Central memory CD8-positive, alpha-beta T cell (primary cell): ENCODE measurements at regions not wholly inside any gene's neighbourhood (a gene's known extent, or its start where the extent isn't known, plus 50 kb on each side); places are given as distances from the start of the nearest gene placed in this dataset.

Source experiments
- ATAC-seq: fragments of 150-1000 bp; cut with Tn5 transposase; replicated peaks from 2 replicates; pipeline ENCODE4 v1.10.0; 2022; ENCODE audit warnings: mild to moderate bottlenecking, moderate FRiP score, moderate number of reproducible peaks; ENCODE audit not compliant: poor library complexity, severe bottlenecking; ENCODE audit errors: extremely low read depth
- DNase-seq, 2 donors: peaks; one replicate each; pipeline ENCODE4 v3.0.0; 2021; ENCODE audit warnings: low spot score in 2 of 2
- H3K27ac Mint-ChIP-seq: one replicate; pipeline ENCODE4 v1.8.0; 2022; ENCODE audit warnings: low read depth, mild to moderate bottlenecking, moderate library complexity, mixed read lengths
- H3K27me3 Mint-ChIP-seq: one replicate; pipeline ENCODE4 v1.8.0; 2022; ENCODE audit warnings: mixed read lengths
- H3K36me3 Mint-ChIP-seq: one replicate; pipeline ENCODE4 v1.8.0; 2022; ENCODE audit warnings: mild to moderate bottlenecking, moderate library complexity, mixed read lengths; ENCODE audit not compliant: insufficient read depth
- H3K4me1 Mint-ChIP-seq: one replicate; pipeline ENCODE4 v1.8.0; 2022; ENCODE audit warnings: mixed read lengths
- H3K4me3 Mint-ChIP-seq: one replicate; pipeline ENCODE4 v1.8.0; 2022; ENCODE audit warnings: mild to moderate bottlenecking, moderate library complexity, mixed read lengths
- H3K9me3 Mint-ChIP-seq: one replicate; pipeline ENCODE4 v1.8.0; 2022; ENCODE audit warnings: mixed read lengths

DNA sequence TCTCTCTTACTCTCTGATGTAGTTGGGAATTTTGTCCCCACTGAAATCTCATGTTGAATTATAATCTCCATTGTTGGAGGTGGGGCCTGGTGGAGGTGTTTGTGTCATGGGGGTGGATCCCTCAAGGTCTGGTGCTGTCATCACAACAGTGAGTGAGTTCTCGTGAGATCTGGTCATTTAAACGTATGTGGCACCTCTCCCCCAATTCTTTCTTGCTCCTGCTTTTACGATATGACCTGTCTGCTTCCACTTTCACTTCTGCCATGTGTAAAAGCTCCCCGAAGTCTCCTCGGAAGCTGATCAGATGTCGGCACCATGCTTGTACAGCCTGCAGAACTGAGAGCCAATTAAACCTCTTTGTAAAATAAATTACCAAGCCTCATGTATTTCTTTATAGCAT lies 337.8 kb upstream of the CDH2 start:
- Mint-ChIP-seq H3K4me3 (no peak overlapping the region), H3K27ac (no peak overlapping the region), H3K27me3 (no peaks in the 10 kb centered on the region), H3K36me3 (no peaks in the 10 kb centered on the region), H3K9me3 (peaks cover 24% of the 10 kb centered on the region), H3K4me1 (no peaks in the 10 kb centered on the region)
- DNase-seq (no peak), ATAC-seq (no peak)

DNA sequence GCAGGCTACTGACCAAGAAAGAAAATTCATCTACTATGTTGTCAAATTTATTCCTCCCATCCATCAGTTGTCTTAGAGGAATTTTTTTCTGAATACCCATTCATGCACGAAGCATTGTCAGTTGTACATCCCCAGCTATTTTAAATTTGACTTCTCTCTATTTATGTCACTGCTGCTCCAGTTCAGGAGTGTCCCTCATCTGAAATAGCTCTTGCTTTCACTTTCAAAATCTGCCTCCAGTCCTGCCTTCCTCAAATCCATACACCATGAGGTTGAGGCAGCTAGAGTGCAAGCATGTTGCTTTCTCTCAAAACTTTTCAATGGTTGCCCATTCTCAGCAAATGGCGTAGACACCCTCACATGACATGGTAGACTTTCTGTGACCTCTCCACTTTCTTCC lies 335.4 kb upstream of the CDH2 start:
- ATAC-seq: no peak
- no peaks in the 10 kb centered on the region for H3K36me3 Mint-ChIP-seq
- no peaks in the 10 kb centered on the region for H3K4me1 Mint-ChIP-seq
- no peaks in the 10 kb centered on the region for H3K27me3 Mint-ChIP-seq
- DNase-seq: no peak
- no peak overlapping the region for H3K27ac Mint-ChIP-seq
- H3K9me3 Mint-ChIP-seq: peaks cover 20% of the 10 kb centered on the region
- no peak overlapping the region for H3K4me3 Mint-ChIP-seq

DNA sequence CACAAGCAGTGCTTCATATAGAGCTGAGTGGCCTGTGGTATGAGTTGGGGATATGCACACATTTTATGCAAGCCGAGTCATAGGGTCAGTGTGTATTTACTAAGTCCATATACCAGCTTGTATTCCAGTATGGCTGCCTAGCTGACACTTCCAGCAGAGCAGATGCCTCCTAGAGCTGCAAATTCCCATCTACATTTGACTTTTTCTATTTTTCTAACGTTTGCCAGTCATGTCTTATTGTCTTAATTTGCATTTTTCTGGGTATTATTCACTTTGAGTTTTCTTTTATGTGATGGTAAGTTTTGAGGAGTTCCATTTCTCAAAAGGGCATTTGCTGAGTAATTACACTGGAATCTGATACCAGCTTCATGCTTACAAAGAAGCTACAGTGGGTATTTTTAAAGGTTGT lies 334.5 kb upstream of the CDH2 start:
- H3K4me3 Mint-ChIP-seq: no peak overlapping the region
- H3K9me3 Mint-ChIP-seq: peaks cover 20% of the 10 kb centered on the region
- H3K27me3 Mint-ChIP-seq: no peaks in the 10 kb centered on the region
- H3K27ac Mint-ChIP-seq: no peak overlapping the region
- no peaks in the 10 kb centered on the region for H3K4me1 Mint-ChIP-seq
- ATAC-seq: no peak
- H3K36me3 Mint-ChIP-seq: no peaks in the 10 kb centered on the region
- no peak for DNase-seq

DNA sequence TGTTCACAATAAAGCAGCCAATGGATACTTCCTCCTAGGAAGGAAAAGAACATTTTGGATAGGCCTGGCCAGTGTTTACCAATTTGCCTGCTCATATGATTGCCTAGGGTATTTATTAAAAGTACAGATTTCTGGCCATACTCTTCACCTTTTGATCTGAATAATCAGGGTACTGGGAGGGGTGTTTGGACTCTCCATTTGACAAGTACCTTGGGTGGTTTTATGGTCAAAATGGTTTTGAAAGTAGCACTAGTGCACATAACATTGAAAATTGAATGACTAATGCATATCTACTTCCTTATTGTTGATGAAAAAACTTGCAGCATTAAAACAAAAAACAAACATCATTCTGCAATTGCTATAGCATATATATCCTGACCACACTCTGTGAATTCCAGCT lies 333.3 kb upstream of the CDH2 start:
- ATAC-seq (no peak), DNase-seq (no peak)
- H3K27me3 Mint-ChIP-seq: no peaks in the 10 kb centered on the region
- peaks cover 20% of the 10 kb centered on the region for H3K9me3 Mint-ChIP-seq
- H3K4me1 Mint-ChIP-seq: no peaks in the 10 kb centered on the region
- H3K36me3 Mint-ChIP-seq: no peaks in the 10 kb centered on the region
- no peak overlapping the region for H3K4me3 Mint-ChIP-seq
- H3K27ac Mint-ChIP-seq: no peak overlapping the region

DNA sequence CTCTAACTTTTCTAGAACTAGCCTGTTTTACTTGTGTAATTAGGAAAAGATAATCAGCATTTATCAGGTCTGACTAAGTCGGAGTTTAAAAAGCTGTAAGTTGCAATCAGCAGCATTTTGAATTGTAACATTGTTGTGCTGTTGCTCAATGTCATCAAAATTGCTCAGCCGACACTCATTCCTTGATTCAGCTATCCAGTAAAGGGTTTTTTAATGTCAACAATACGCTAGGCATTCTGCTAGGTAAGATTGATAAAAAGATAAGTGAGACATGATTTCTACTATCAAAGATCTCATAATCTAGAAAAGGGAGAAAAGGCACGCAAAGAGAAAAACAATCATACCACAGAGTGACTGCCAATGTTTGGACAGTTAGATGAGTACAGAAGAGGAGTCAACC lies 327.1 kb upstream of the CDH2 start:
- Mint-ChIP-seq H3K4me1 (no peaks in the 10 kb centered on the region), H3K36me3 (no peaks in the 10 kb centered on the region), H3K27ac (no peak overlapping the region), H3K27me3 (no peaks in the 10 kb centered on the region), H3K4me3 (no peak overlapping the region), H3K9me3 (peaks cover 4% of the 10 kb centered on the region)
- DNase-seq (no peak), ATAC-seq (no peak)

DNA sequence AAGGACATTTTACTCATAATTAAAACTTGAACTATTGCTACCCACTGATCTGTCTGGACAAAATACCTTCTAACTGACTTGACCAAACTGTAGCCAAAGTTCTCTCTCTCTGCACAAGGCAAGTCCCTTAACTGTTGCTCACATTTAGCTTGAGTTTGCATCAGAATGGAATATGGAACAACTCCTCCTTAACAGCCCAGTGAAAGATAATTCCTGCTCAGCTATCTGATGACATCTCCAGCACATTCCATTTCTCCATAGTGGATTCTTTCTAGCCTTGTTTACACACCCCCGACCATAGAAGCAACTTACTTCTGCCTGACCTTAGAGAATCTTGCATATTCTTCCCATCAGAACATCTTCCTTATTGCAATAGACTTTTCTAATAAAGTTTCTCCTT lies 317.2 kb upstream of the CDH2 start:
- Mint-ChIP-seq H3K36me3 (no peaks in the 10 kb centered on the region), H3K4me1 (no peaks in the 10 kb centered on the region), H3K27ac (no peak overlapping the region), H3K27me3 (no peaks in the 10 kb centered on the region), H3K4me3 (no peak overlapping the region), H3K9me3 (peaks cover 5% of the 10 kb centered on the region)
- ATAC-seq: no peak
- no peak for DNase-seq

DNA sequence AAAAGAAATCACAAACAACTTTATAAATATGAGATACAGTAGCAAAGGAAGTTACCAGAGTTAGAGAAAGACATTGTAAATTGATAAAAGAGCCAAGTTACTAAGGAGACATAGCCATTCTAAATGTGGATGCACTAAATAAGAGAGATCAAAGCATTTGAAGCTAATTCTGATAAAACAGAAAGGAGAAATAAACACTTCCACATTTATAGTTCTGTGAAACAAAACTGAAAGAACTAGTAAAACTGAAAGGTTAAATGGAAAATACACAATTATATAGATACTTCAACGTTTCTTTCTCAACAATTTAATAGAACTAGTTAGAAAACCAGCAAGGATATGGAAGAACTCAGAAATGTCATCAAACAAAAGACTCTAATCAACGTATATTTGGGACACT lies 309.0 kb upstream of the CDH2 start:
- Mint-ChIP-seq H3K4me1 (peaks cover 8% of the 10 kb centered on the region), H3K9me3 (peaks cover 13% of the 10 kb centered on the region), H3K4me3 (no peak overlapping the region), H3K27me3 (no peaks in the 10 kb centered on the region), H3K36me3 (no peaks in the 10 kb centered on the region), H3K27ac (no peak overlapping the region)
- no peak for DNase-seq
- ATAC-seq: no peak

DNA sequence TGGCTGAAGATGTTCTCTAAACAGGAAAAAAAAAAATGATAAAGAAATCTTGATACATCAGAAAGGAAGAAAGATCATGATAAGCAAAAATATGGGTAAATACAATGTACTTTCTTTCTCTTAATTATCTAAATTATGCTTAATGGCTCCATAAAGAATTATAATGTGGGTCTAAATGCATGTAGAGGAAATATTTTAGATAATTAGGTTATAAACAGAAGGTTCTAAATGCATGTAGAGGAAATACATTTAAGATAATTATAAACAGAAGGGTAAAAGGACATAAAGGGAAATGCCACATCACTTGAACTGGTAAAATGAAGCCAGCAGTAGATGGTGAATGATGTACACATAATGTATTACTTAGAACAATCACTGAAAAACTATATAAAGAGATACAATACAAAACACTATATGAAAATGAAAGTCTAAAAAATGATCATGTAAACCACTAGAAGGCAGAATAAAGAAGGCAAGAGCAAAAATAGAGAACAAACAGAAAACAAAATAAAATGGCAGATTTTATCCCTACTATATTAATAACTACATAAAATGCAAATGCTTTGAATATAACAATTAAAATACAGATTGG lies 308.4 kb upstream of the CDH2 start:
- no peak for ATAC-seq
- Mint-ChIP-seq H3K4me1 (peaks cover 8% of the 10 kb centered on the region), H3K27me3 (no peaks in the 10 kb centered on the region), H3K27ac (no peak overlapping the region), H3K9me3 (peaks cover 14% of the 10 kb centered on the region), H3K36me3 (no peaks in the 10 kb centered on the region), H3K4me3 (no peak overlapping the region)
- no peak for DNase-seq

DNA sequence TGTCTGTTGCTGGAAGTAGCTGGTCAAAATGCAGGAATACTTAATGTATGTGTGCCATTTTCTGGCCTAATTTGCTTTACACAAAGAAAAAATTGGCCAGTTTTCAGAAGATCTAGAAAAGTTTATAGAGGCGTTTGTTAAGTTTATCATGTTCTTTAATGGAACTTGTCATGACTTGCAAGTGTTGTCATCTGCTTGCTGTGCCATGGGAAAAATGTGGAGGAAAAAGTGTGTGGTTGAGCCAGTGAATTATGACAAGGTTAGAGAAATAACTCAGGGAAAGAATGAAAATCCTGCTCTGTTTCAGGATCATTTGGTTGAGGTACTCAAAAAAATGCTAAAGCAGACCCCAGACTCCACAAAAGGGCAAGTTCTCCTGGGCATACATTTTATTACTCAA lies 301.6 kb upstream of the CDH2 start:
- Mint-ChIP-seq H3K9me3 (peaks cover 14% of the 10 kb centered on the region), H3K4me1 (no peaks in the 10 kb centered on the region), H3K4me3 (no peak overlapping the region), H3K36me3 (no peaks in the 10 kb centered on the region), H3K27ac (no peak overlapping the region), H3K27me3 (no peaks in the 10 kb centered on the region)
- ATAC-seq: no peak
- no peak for DNase-seq

DNA sequence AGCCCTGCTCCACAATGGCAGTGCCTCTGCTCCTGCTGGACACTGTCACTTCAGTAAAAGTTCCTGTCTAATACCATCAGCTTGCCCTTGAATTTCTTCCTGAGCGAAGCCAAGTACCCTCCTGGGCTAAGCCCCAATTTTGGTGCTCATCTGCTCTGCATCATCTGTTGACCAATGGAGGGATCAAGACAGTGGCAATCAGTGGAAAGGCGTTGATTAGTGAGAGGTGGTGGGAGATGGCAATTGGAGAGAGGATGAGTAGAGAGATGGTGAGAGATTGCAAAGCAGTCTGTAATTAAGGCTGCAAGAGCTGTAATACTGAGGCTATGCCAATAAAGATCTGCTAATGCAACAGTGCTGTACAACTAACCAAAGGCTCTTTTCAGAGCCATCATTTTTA lies 299.4 kb upstream of the CDH2 start:
- Mint-ChIP-seq H3K4me3 (no peak overlapping the region), H3K9me3 (peaks cover 8% of the 10 kb centered on the region), H3K27me3 (no peaks in the 10 kb centered on the region), H3K36me3 (no peaks in the 10 kb centered on the region), H3K27ac (no peak overlapping the region), H3K4me1 (no peaks in the 10 kb centered on the region)
- no peak for DNase-seq
- no peak for ATAC-seq

DNA sequence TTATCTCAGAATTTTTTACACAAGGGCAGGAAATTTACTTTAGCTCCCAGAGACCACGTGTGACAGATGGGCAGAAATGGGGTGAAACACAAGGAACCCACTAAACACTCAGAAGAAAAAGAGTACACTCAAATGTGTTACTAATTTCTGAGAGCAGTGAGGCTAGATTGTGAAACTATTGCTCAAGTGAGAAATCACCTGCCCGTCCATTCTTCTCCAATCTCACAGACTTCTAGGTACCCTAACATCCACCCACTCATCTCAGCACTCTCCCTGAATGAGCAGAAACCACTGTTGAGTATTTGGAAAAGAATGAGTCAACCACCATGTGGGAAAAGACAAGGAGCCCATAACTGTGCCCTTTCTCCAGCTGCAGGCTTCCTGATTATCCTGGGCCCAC lies 293.0 kb upstream of the CDH2 start:
- Mint-ChIP-seq H3K4me3 (no peak overlapping the region), H3K9me3 (peaks cover 11% of the 10 kb centered on the region), H3K36me3 (no peaks in the 10 kb centered on the region), H3K27me3 (no peaks in the 10 kb centered on the region), H3K27ac (no peak overlapping the region), H3K4me1 (no peaks in the 10 kb centered on the region)
- no peak for DNase-seq
- no peak for ATAC-seq

DNA sequence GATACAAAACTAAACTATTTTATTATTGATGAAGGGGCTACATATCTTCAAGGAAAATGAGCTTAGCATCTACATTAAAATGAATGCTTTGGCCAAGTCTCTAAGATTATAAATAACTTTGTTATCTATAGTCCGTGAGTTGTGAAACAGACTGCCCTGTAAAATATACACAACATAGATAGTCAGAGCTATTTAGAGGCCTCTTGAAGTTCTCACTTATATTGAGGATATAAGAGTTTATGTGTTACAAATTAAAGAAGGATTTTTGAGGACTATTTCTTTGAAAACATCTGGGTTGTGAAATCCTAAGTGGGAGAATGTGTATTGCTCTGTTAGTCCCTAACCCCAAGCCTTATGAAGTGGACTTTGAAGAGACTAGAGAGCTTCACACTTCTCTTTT lies 292.0 kb upstream of the CDH2 start:
- DNase-seq (no peak), ATAC-seq (no peak)
- Mint-ChIP-seq H3K36me3 (no peaks in the 10 kb centered on the region), H3K27ac (no peak overlapping the region), H3K4me3 (no peak overlapping the region), H3K9me3 (peaks cover 11% of the 10 kb centered on the region), H3K4me1 (no peaks in the 10 kb centered on the region), H3K27me3 (no peaks in the 10 kb centered on the region)

DNA sequence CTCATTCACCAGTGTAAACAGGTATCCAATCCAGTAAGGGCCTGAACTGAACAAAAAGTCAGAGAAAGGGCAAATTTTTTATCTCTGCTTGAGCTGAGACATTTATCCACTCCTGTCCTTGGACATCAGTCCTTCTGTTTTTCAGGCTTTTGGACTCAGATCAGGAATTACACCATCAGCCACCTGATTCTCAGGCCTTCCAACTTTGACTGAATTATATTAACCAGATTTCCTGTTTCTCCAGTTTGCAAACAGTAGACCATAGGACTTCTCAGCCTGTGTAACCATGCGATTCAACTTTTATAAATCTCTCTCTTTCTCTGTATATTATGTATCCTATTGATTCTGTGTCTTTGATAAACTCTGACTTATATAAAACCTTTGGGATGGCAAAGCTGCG lies 289.3 kb upstream of the CDH2 start:
- H3K27me3 Mint-ChIP-seq: no peaks in the 10 kb centered on the region
- no peak for ATAC-seq

DNA sequence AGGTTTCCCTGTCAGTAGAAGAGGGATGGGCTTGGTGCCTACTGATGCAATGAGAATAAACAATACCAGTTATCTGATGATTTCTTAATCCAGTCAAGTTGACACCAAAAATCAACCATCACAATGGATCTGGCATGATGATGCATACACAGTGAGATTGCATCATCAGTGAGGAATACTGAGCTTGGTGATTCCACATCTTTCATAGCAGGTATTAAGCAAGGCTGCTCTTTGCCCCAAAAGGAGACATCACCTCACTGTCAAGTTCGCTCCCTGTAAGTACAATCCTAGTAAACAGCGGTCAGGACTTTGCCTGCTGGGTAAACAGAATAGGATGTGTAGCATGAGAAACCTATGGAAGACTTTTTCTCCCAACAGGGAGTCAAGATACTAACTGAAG lies 282.7 kb upstream of the CDH2 start:
- no peak overlapping the region for H3K4me3 Mint-ChIP-seq
- H3K27ac Mint-ChIP-seq: no peak overlapping the region
- ATAC-seq: no peak
- H3K36me3 Mint-ChIP-seq: no peaks in the 10 kb centered on the region
- no peaks in the 10 kb centered on the region for H3K4me1 Mint-ChIP-seq
- no peak for DNase-seq
- H3K27me3 Mint-ChIP-seq: no peaks in the 10 kb centered on the region
- H3K9me3 Mint-ChIP-seq: peaks cover 15% of the 10 kb centered on the region

More for the DNA sequence above, 289.3 kb upstream of the CDH2 start:
- Mint-ChIP-seq H3K4me3 (no peak overlapping the region), H3K9me3 (peaks cover 16% of the 10 kb centered on the region), H3K27ac (no peak overlapping the region), H3K4me1 (no peaks in the 10 kb centered on the region), H3K36me3 (no peaks in the 10 kb centered on the region)
- no peak for DNase-seq
